Activated CD4-positive, alpha-beta memory T cell treated with anti-CD3 and anti-CD28 coated beads, Interleukin-2, amount 10 ng/mL, durations not matched to agents 7 days and 5 days (primary cell): ENCODE measurements at regions not wholly inside any gene's neighbourhood (a gene's known extent, or its start where the extent isn't known, plus 50 kb on each side); places are given as distances from the start of the nearest gene placed in this dataset.
A peak's percentile ranks its signal among the peaks of the same experiment; 100 is the strongest.

Source experiments
- CTCF ChIA-PET: fragments of 350-600 bp; sonication (Branson Sonifier 250); formaldehyde crosslinking; loops from one replicate; lab custom pipeline; 2021; ENCODE audit warnings: antibody characterized with exemption, inconsistent platforms; lab: Charles Lee
- POLR2A ChIA-PET: fragments of 350-600 bp; sonication (Branson Sonifier 250); formaldehyde crosslinking; loops from one replicate; lab custom pipeline; 2021; ENCODE audit warnings: antibody characterized with exemption; lab: Charles Lee
- DNase-seq: peaks from one replicate; pipeline ENCODE4 v3.0.0-alpha.2; 2020
- H3K27ac Mint-ChIP-seq: one replicate; pipeline ENCODE4 v1.8.0; 2021; ENCODE audit warnings: mild to moderate bottlenecking, mixed read lengths
- H3K27me3 Mint-ChIP-seq: one replicate; pipeline ENCODE4 v1.8.0; 2021; ENCODE audit warnings: mixed read lengths
- H3K36me3 Mint-ChIP-seq: one replicate; pipeline ENCODE4 v1.8.0; 2021; ENCODE audit warnings: low read depth, mixed read lengths
- H3K4me1 Mint-ChIP-seq: one replicate; pipeline ENCODE4 v1.8.0; 2021; ENCODE audit warnings: mixed read lengths
- H3K4me3 Mint-ChIP-seq: one replicate; pipeline ENCODE4 v1.8.0; 2021; ENCODE audit warnings: mild to moderate bottlenecking, mixed read lengths
- H3K9me3 Mint-ChIP-seq: one replicate; pipeline ENCODE4 v1.8.0; 2021; ENCODE audit warnings: mixed read lengths

GRCh38 chr17:37839196-37839978, 84.8 kb upstream of the TBC1D3K start:
- ChIA-PET CTCF (no interaction called here), POLR2A (no interaction called here)
- Mint-ChIP-seq H3K4me1 (peaks cover 18% of the 10 kb centered on the region), H3K27ac (no peak overlapping the region), H3K36me3 (no peaks in the 10 kb centered on the region), H3K4me3 (no peak overlapping the region), H3K9me3 (no peaks in the 10 kb centered on the region), H3K27me3 (peaks cover 32% of the 10 kb centered on the region)
- DNase-seq: no peak

DNA sequence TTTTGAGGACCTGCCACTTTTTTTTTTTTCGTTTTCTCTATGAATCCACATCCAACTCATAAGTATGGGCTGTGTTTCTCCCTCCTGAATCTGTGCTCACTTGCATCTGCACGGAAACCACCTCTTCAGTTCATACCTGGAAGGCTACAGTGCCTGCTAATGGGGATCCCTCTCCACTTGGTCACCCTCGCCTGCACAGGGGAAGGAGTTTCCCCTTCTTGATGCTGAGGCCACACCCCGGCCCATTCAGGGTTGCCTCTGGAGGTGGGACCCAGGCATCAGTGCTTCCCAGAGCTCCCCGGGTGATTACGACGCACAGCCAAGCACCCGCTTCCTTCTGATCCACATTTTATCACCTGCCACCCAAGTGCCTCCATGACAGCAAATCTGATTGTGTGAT, 85.9 kb upstream of the TBC1D3K start:
- peaks cover 34% of the 10 kb centered on the region for H3K27me3 Mint-ChIP-seq
- CTCF ChIA-PET: no interaction called here
- no peaks in the 10 kb centered on the region for H3K36me3 Mint-ChIP-seq

DNA sequence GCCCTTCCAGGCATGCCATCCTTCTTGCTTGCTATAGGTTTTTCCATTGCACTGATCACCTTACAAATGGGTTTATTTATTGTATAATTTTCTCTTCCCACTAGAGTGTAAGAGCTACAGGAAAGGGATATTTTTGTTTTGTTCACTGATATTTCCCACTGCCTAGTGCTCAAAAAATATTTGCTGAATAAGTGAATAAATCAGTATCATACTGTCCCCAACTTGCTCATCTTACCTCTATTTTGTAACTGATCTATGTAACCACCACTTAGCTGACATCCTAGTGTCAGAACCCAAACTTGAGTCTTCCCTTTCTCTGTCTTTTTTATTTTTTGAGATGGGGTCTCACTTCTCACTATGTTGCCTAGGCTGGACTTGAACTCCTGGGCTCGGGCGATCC, 87.6 kb upstream of the TBC1D3K start:
- Mint-ChIP-seq H3K27me3 (peaks cover 30% of the 10 kb centered on the region), H3K4me1 (peaks cover 40% of the 10 kb centered on the region)
- POLR2A ChIA-PET: no interaction called here

More for the DNA sequence above, 85.9 kb upstream of the TBC1D3K start:
- Mint-ChIP-seq H3K4me1 (peaks cover 29% of the 10 kb centered on the region), H3K27ac (no peak overlapping the region), H3K9me3 (no peaks in the 10 kb centered on the region), H3K4me3 (no peak overlapping the region)
- DNase-seq: no peak
- POLR2A ChIA-PET: no interaction called here

GRCh38 chr17:37834168-37834567, 89.3 kb upstream of the HNF1B start:
- DNase-seq: no peak
- Mint-ChIP-seq H3K4me3 (peak overlapping the region; percentile 0), H3K36me3 (no peaks in the 10 kb centered on the region), H3K9me3 (no peaks in the 10 kb centered on the region), H3K27ac (peak overlapping the region; percentile 13), H3K27me3 (peaks cover 31% of the 10 kb centered on the region), H3K4me1 (peaks cover 44% of the 10 kb centered on the region)
- POLR2A ChIA-PET: no interaction called here
- CTCF ChIA-PET: interaction anchor here (1.8 to 2.0 kb wide), 2 partner anchors 15 to 18 kb away, joined by 4 to 7 read pairs; no protein-coding TSS in a partner anchor

More for the DNA sequence above, 87.6 kb upstream of the TBC1D3K start:
- H3K27ac Mint-ChIP-seq: no peak overlapping the region
- no peaks in the 10 kb centered on the region for H3K9me3 Mint-ChIP-seq
- H3K36me3 Mint-ChIP-seq: no peaks in the 10 kb centered on the region
- CTCF ChIA-PET: interaction anchor here (0.7 to 1.5 kb wide), 2 partner anchors 12 to 71 kb away, joined by 3 to 4 read pairs; no protein-coding TSS in a partner anchor
- DNase-seq: no peak
- H3K4me3 Mint-ChIP-seq: no peak overlapping the region

- peaks cover 51% of the 10 kb centered on the region for H3K4me1 Mint-ChIP-seq
- peak overlapping the region; percentile 16 for H3K4me3 Mint-ChIP-seq
- POLR2A ChIA-PET: no interaction called here
- CTCF ChIA-PET: interaction anchor here (2.0 kb wide), 1 partner anchor 17 kb away, joined by 7 read pairs; no protein-coding TSS in a partner anchor
- H3K9me3 Mint-ChIP-seq: no peaks in the 10 kb centered on the region
- H3K27ac Mint-ChIP-seq: peak overlapping the region; percentile 83
- peak; percentile 76 for DNase-seq
- H3K27me3 Mint-ChIP-seq: peaks cover 24% of the 10 kb centered on the region
- H3K36me3 Mint-ChIP-seq: no peaks in the 10 kb centered on the region
Measured at GRCh38 chr17:37833237-37833859, 88.5 kb upstream of the HNF1B start.

DNA sequence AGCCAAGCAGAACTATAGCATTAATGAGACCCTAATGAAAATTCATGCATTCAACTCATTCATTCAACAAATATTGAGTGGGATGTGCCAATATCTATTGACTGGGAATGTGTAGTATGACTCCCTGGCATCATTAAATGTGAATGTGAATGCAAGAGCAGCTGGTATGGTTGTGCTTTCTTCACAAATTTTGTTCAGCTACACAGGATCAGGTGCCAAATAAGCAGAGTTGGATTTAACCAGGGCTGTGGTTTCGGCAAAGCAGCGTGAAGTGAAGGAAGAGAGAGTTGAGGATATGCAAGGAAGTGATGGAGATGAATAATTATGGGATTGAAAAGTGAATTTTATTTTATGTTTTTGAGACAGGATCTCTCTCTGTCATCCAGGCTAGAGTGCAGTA, 87.1 kb upstream of the HNF1B start:
- Mint-ChIP-seq H3K27me3 (peaks cover 18% of the 10 kb centered on the region), H3K9me3 (no peaks in the 10 kb centered on the region), H3K4me1 (peaks cover 60% of the 10 kb centered on the region), H3K4me3 (no peak overlapping the region), H3K36me3 (no peaks in the 10 kb centered on the region), H3K27ac (no peak overlapping the region)
- ChIA-PET POLR2A (interaction anchor here (1.2 kb wide), 1 partner anchor 17 kb away, joined by 6 read pairs; no protein-coding TSS in a partner anchor), CTCF (interaction anchor here (1.2 to 1.5 kb wide), 2 partner anchors 9 to 16 kb away, joined by 3 to 7 read pairs; no protein-coding TSS in a partner anchor)
- DNase-seq: no peak

DNA sequence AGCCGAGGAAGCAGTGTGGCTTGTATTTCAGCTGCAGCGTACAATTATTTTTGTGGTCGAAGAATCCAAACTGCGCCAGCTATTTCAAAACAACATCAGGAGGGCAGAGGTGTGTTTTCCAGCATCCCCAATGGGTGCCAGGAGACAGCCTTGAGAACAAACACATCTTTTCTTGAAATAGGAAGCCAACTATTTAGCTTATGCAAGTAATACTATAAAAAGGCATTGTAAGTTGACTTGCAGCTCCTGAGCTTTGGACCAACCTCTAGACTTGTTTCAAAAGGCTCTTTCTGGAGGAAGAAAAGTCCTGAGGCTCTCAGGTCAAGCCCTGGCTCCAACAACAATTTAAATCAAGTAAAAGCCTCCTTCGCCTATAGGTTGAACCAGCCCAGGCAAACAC, 86.6 kb upstream of the HNF1B start:
- Mint-ChIP-seq H3K9me3 (no peaks in the 10 kb centered on the region), H3K27ac (no peak overlapping the region), H3K4me3 (no peak overlapping the region), H3K27me3 (peaks cover 15% of the 10 kb centered on the region), H3K4me1 (peaks cover 59% of the 10 kb centered on the region), H3K36me3 (no peaks in the 10 kb centered on the region)
- DNase-seq: no peak
- ChIA-PET POLR2A (interaction anchor here (1.2 kb wide), 1 partner anchor 17 kb away, joined by 6 read pairs; no protein-coding TSS in a partner anchor), CTCF (interaction anchor here (1.2 to 1.5 kb wide), 3 partner anchors 9 to 16 kb away, joined by 3 to 7 read pairs (median 4); no protein-coding TSS in a partner anchor)

- H3K36me3 Mint-ChIP-seq: no peaks in the 10 kb centered on the region
- H3K9me3 Mint-ChIP-seq: no peaks in the 10 kb centered on the region
- H3K4me1 Mint-ChIP-seq: peaks cover 52% of the 10 kb centered on the region
- H3K27me3 Mint-ChIP-seq: peaks cover 11% of the 10 kb centered on the region
- ChIA-PET POLR2A (no interaction called here), CTCF (interaction anchor here (1.3 kb wide), 1 partner anchor 13 kb away, joined by 4 read pairs; no protein-coding TSS in a partner anchor)
- H3K4me3 Mint-ChIP-seq: no peak overlapping the region
- no peak for DNase-seq
- H3K27ac Mint-ChIP-seq: no peak overlapping the region
Measured at GRCh38 chr17:37830151-37830993, 85.5 kb upstream of the HNF1B start.

DNA sequence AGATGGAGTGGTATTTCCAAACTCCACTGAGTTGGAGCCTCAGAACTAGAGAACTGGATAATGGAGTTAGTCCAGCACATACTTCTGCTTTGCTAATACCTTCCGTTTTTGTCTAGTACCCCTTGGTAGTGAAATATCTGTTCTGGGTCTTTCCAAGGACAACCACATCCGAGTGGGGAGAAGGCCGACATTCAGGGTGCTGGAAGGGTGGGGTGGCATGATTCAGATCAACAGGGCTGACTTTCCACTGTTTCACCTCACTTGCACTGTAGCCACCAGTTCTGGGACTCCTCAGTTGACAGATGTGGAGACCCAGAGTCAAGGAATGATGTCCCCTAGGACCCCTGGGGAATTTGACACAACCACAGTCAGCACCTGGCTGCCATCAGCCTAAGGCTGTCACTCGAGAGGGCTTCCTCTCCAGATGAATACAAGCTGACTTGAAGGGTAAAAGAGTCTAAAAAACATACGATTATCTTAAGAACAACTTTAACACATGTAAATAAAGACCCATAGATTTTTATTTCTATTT, 84.8 kb upstream of the HNF1B start:
- Mint-ChIP-seq H3K4me3 (no peak overlapping the region), H3K4me1 (peaks cover 45% of the 10 kb centered on the region), H3K27me3 (peaks cover 7% of the 10 kb centered on the region), H3K9me3 (no peaks in the 10 kb centered on the region), H3K36me3 (no peaks in the 10 kb centered on the region), H3K27ac (no peak overlapping the region)
- ChIA-PET POLR2A (no interaction called here), CTCF (no interaction called here)
- DNase-seq: no peak

- ChIA-PET POLR2A (interaction anchor here (1.4 kb wide), 1 partner anchor 12 kb away, joined by 4 read pairs; no protein-coding TSS in a partner anchor), CTCF (interaction anchor here (1.0 to 1.7 kb wide), 3 partner anchors 11 to 15 kb away, joined by 3 to 13 read pairs (median 5); no protein-coding TSS in a partner anchor)
- Mint-ChIP-seq H3K4me1 (peaks cover 35% of the 10 kb centered on the region), H3K36me3 (no peaks in the 10 kb centered on the region), H3K27ac (peak overlapping the region; percentile 37), H3K27me3 (peaks cover 5% of the 10 kb centered on the region), H3K4me3 (no peak overlapping the region), H3K9me3 (no peaks in the 10 kb centered on the region)
- DNase-seq: peak; percentile 24
Measured at GRCh38 chr17:37828651-37829124, 83.8 kb upstream of the HNF1B start.

DNA sequence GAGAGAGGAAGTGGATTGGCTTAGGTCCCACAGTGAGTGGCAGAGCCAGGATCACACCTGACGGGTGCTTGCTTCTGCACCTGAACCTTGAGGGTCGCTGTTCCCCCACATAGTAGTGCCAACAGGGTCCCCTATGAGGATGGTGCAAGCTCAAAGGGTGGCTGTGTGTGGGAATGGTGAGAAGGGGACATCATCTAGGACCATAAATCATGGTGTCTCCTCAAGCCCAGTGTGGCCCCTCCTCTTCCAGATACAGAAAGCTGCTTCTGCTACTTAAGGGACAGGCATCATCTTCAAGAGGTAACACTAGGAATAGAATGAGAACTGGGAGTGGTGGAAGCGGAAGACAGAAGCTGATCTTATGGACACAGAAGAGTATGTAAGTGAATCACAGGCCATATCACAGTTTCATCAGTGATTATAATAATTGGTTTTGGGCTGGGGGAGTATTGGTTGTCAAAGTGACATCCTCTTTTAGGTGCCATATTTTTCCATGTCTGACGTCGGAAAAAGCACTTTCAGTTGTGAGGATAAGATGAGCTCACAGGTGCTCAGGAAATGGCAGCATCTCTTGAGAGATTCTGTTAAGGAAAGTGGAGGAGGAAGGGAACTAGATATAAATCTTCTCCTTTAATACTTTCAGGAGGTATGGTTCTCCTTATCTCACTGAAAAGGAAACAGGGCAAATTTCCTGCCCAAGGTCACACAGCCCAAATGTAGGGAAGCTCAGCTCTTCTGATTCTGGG, 83.2 kb upstream of the HNF1B start:
- H3K36me3 Mint-ChIP-seq: no peaks in the 10 kb centered on the region
- ChIA-PET CTCF (interaction anchor here (1.0 to 1.7 kb wide), 3 partner anchors 10 to 16 kb away, joined by 3 to 13 read pairs (median 5); no protein-coding TSS in a partner anchor), POLR2A (interaction anchor here (1.4 kb wide), 1 partner anchor 12 kb away, joined by 4 read pairs; no protein-coding TSS in a partner anchor)
- no peaks in the 10 kb centered on the region for H3K9me3 Mint-ChIP-seq
- peak overlapping the region; percentile 37 for H3K27ac Mint-ChIP-seq
- H3K27me3 Mint-ChIP-seq: peaks cover 5% of the 10 kb centered on the region
- DNase-seq: no peak
- peaks cover 29% of the 10 kb centered on the region for H3K4me1 Mint-ChIP-seq
- no peak overlapping the region for H3K4me3 Mint-ChIP-seq
